Liver (tissue), 8 donors: ENCODE measurements at regions not wholly inside any gene's neighbourhood (a gene's known extent, or its start where the extent isn't known, plus 50 kb on each side); places are given as distances from the start of the nearest gene placed in this dataset.

ENCODE experiments used
- DNase-seq: peaks from one replicate; pipeline ENCODE4 v3.0.0-alpha.2; 2017; ENCODE audit warnings: low spot score
- H3K27ac ChIP-seq, 2 donors: one replicate each; pipeline ENCODE4 v1.7.0; 2013; ENCODE audit warnings: inconsistent platforms in 2 of 2, low read length in 2 of 2, control low read depth in 1 of 2, low read depth in 1 of 2, mild to moderate bottlenecking in 1 of 2
- H3K27me3 ChIP-seq, 4 donors: one replicate each; pipeline versions ENCODE4 v1.6.1 to v1.7.0; 2013; ENCODE audit warnings: low read length in 3 of 4, inconsistent platforms in 1 of 4, mild to moderate bottlenecking in 1 of 4, moderate library complexity in 1 of 4; ENCODE audit not compliant: control insufficient read depth in 4 of 4, insufficient read depth in 4 of 4
- H3K36me3 ChIP-seq, 4 donors: one replicate each; pipeline versions ENCODE4 v1.6.1 to v1.7.0; 2013; ENCODE audit warnings: low read length in 3 of 4, mild to moderate bottlenecking in 3 of 4, low read depth in 1 of 4, moderate library complexity in 1 of 4; ENCODE audit not compliant: control insufficient read depth in 4 of 4, insufficient read depth in 3 of 4
- H3K4me1 ChIP-seq, 4 donors: one replicate each; pipeline versions ENCODE4 v1.6.1 to v1.7.0; 2013; ENCODE audit warnings: low read length in 3 of 4, mild to moderate bottlenecking in 3 of 4, moderate library complexity in 1 of 4; ENCODE audit not compliant: control insufficient read depth in 4 of 4, insufficient read depth in 4 of 4
- H3K4me3 ChIP-seq, 3 donors: one replicate each; pipeline versions ENCODE4 v1.6.1 to v1.7.0; 2013; ENCODE audit warnings: low read length in 3 of 3, control low read depth in 1 of 3, low read depth in 1 of 3, mild to moderate bottlenecking in 1 of 3
- H3K9ac ChIP-seq, 2 donors: one replicate each; pipeline ENCODE4 v1.7.0; 2013; ENCODE audit warnings: low read length in 2 of 2, mild to moderate bottlenecking in 2 of 2, moderate library complexity in 2 of 2, control low read depth in 1 of 2, low read depth in 1 of 2
- H3K9me3 ChIP-seq, 4 donors: one replicate each; pipeline versions ENCODE4 v1.6.1 to v1.7.0; 2013; ENCODE audit warnings: low read length in 3 of 4; ENCODE audit not compliant: control insufficient read depth in 4 of 4
- ATF3 ChIP-seq: IDR thresholded peaks from 2 replicates; pipeline ENCODE4 v1.6.1; 2016; ENCODE audit warnings: antibody characterized with exemption
- CTCF ChIP-seq: fragments of 150-350 bp; IDR thresholded peaks from 2 replicates; pipeline ENCODE4 v1.5.1; 2017; ENCODE audit warnings: improper control_type of control experiment, low read depth, low read length; ENCODE audit not compliant: missing input control
- EGR1 ChIP-seq, 2 donors: IDR thresholded peaks; 2 replicates each; pipeline ENCODE4 v1.6.1; 2016 to 2018; ENCODE audit warnings: antibody characterized with exemption in 2 of 2, low read depth in 2 of 2
- FOXA1 ChIP-seq: IDR thresholded peaks from 2 replicates; pipeline ENCODE4 v1.6.1; 2016; ENCODE audit warnings: antibody characterized with exemption
- FOXA2 ChIP-seq: IDR thresholded peaks from 2 replicates; pipeline ENCODE4 v1.6.1; 2016; ENCODE audit warnings: antibody characterized with exemption
- GABPA ChIP-seq, 2 donors: IDR thresholded peaks in 1 of 2; conservative IDR thresholded peaks in 1 of 2; 2 replicates each; pipeline ENCODE4 v1.6.1; 2016; ENCODE audit warnings: antibody characterized with exemption in 2 of 2, mild to moderate bottlenecking in 1 of 2, moderate library complexity in 1 of 2
- HNF4A ChIP-seq, 2 donors: conservative IDR thresholded peaks; 2 replicates each; pipeline ENCODE4 v1.6.1; 2016; ENCODE audit warnings: antibody characterized with exemption in 2 of 2, mild to moderate bottlenecking in 2 of 2
- HNF4G ChIP-seq: IDR thresholded peaks from 2 replicates; pipeline ENCODE4 v1.6.1; 2016; ENCODE audit warnings: antibody characterized with exemption
- JUND ChIP-seq, 2 donors: IDR thresholded peaks; 2 replicates each; pipeline ENCODE4 v1.6.1; 2016; ENCODE audit warnings: antibody characterized with exemption in 2 of 2
- MAX ChIP-seq: IDR thresholded peaks from 2 replicates; pipeline ENCODE4 v1.6.1; 2016; ENCODE audit warnings: antibody characterized with exemption
- NR2F2 ChIP-seq: IDR thresholded peaks from 2 replicates; pipeline ENCODE4 v1.6.1; 2016; ENCODE audit warnings: antibody characterized with exemption
- RAD21 ChIP-seq, 2 donors: IDR thresholded peaks; 2 replicates each; pipeline ENCODE4 v1.6.1; 2016; ENCODE audit warnings: antibody characterized with exemption in 2 of 2, mild to moderate bottlenecking in 2 of 2
- REST ChIP-seq: IDR thresholded peaks from 2 replicates; pipeline ENCODE4 v1.6.1; 2016; ENCODE audit warnings: antibody characterized with exemption, mild to moderate bottlenecking
- RXRA ChIP-seq, 2 donors: IDR thresholded peaks; 2 replicates each; pipeline ENCODE4 v1.6.1; 2017 to 2018; ENCODE audit warnings: antibody characterized with exemption in 2 of 2, mild to moderate bottlenecking in 1 of 2
- SP1 ChIP-seq: IDR thresholded peaks from 2 replicates; pipeline ENCODE4 v1.6.1; 2018; ENCODE audit warnings: antibody characterized with exemption, mild to moderate bottlenecking
- TAF1 ChIP-seq: conservative IDR thresholded peaks from 2 replicates; pipeline ENCODE4 v1.6.1; 2016; ENCODE audit warnings: antibody characterized with exemption, mild to moderate bottlenecking
- YY1 ChIP-seq: IDR thresholded peaks from 2 replicates; pipeline ENCODE4 v1.6.1; 2016; ENCODE audit warnings: antibody characterized with exemption, mild to moderate bottlenecking
- ZBTB33 ChIP-seq: IDR thresholded peaks from 2 replicates; pipeline ENCODE4 v1.6.1; 2016; ENCODE audit warnings: antibody characterized with exemption
- WGBS: extraction: QIAGEN DNeasy Blood & Tissue Kit; methylation state at CpG from one replicate; pipeline ENCODE4 v1.1.7; 2013; 5-methylcytosine and 5-hydroxymethylcytosine counted together
- donor health status: healthy.
- donor health status: healthy.
- donor health status: healthy.
- donor health status: healthy.
- donor health status: healthy.

- peaks cover 0 to 1% (median 0%) of the 10 kb centered on the region in 4 donors for H3K9me3 ChIP-seq
- H3K36me3 ChIP-seq = no peaks in the 10 kb centered on the region
- H3K9ac ChIP-seq = no peak overlapping the region
- H3K27me3 ChIP-seq = no peaks in the 10 kb centered on the region
- no peak overlapping the region for H3K27ac ChIP-seq
- H3K4me3 ChIP-seq = no peak overlapping the region
- WGBS = 77% methylated on average over 4 of the region's 4 CpGs
- no peaks in the 10 kb centered on the region for H3K4me1 ChIP-seq
- TF ChIP-seq EGR1 (IDR thresholded peaks at IDR 0.05; ENCODE audit: low read depth in 2 of 2) = no peak
- no peak for TF ChIP-seq FOXA1
- TF ChIP-seq RAD21 (IDR thresholded peaks at IDR 0.05) = no peak
- TF ChIP-seq HNF4G = no peak
- TF ChIP-seq FOXA2 = no peak
- TF ChIP-seq JUND (IDR thresholded peaks at IDR 0.05) = no peak
- no peak for TF ChIP-seq YY1
- TF ChIP-seq ATF3 = no peak
- no peak for TF ChIP-seq HNF4A (conservative IDR thresholded peaks at IDR 0.05)
- no peak for TF ChIP-seq RXRA (IDR thresholded peaks at IDR 0.05)
- no peak for TF ChIP-seq ZBTB33
- no peak for TF ChIP-seq TAF1
- no peak for TF ChIP-seq SP1
- no peak for TF ChIP-seq NR2F2
- no peak for DNase-seq
These were observed 723.3 kb upstream of the FLRT2 start for GRCh38 chr14:84806622-84807021.

- Histone ChIP-seq H3K36me3 (no peaks in the 10 kb centered on the region), H3K4me3 (no peak overlapping the region), H3K27ac (no peak overlapping the region), H3K4me1 (no peaks in the 10 kb centered on the region), H3K27me3 (no peaks in the 10 kb centered on the region), H3K9ac (no peak overlapping the region), H3K9me3 (peaks cover 0 to 1% (median 0%) of the 10 kb centered on the region in 4 donors)
- no peak for TF ChIP-seq RAD21 (IDR thresholded peaks at IDR 0.05)
- TF ChIP-seq TAF1 = no peak
- no peak for TF ChIP-seq ATF3
- TF ChIP-seq NR2F2 = no peak
- no peak for TF ChIP-seq FOXA2
- TF ChIP-seq CTCF = no peak
- no peak for TF ChIP-seq EGR1 (IDR thresholded peaks at IDR 0.05; ENCODE audit: low read depth in 2 of 2)
- no peak for TF ChIP-seq JUND (IDR thresholded peaks at IDR 0.05)
- no peak for TF ChIP-seq HNF4A (conservative IDR thresholded peaks at IDR 0.05)
- no peak for TF ChIP-seq ZBTB33
- no peak for TF ChIP-seq MAX
- TF ChIP-seq HNF4G = no peak
- no peak for TF ChIP-seq GABPA (IDR thresholded peaks at IDR 0.05 in 1 of 2, conservative IDR thresholded peaks at IDR 0.05 in 1 of 2)
- TF ChIP-seq REST = no peak
- TF ChIP-seq YY1 = no peak
- no peak for TF ChIP-seq RXRA (IDR thresholded peaks at IDR 0.05)
- no peak for TF ChIP-seq SP1
- no peak for TF ChIP-seq FOXA1
- 68% methylated on average over 3 of the region's 3 CpGs for WGBS
- DNase-seq = no peak
These were observed 722.3 kb upstream of the FLRT2 start for GRCh38 chr14:84807673-84808072.
